ENCODE measurements at regions not wholly inside any gene's neighbourhood (a gene's known extent, or its start where the extent isn't known, plus 50 kb on each side); places are given as distances from the start of the nearest gene placed in this dataset.

DNA sequence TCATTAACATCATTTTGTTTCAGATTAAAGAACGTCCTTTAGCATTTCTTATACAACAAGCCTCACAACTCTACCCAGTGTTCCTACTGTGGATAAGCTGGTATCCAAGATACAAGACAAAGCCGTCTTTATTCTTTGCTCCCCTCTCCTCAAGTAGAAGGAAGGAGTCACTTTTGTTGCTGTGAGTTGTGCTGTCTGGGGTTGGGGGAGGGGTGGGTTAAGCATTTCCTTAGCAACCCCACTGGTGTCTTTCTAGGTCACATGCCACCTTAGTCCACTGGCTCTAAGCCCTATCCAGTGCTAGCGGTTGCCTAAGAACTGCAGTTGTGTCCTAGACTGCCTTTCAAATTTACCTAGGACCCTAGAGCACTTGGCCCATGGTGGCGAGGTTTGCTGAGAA, 155.6 kb upstream of the PIEZO2 start:
- Histone ChIP-seq H3K9me3 (ENCODE audit: control insufficient read depth, insufficient read depth, low read length) (no peaks in the 10 kb centered on the region), H3K4me3 (ENCODE audit: low read depth, low read length) (no peak overlapping the region), H3K9ac (ENCODE audit: low read depth, low read length) (no peak overlapping the region), H3K27me3 (ENCODE audit: control insufficient read depth, insufficient read depth, low read length) (no peaks in the 10 kb centered on the region), H3K4me1 (ENCODE audit: control insufficient read depth, insufficient read depth, low read length) (no peaks in the 10 kb centered on the region), H3K36me3 (ENCODE audit: control insufficient read depth, insufficient read depth, low read length) (no peaks in the 10 kb centered on the region)

DNA sequence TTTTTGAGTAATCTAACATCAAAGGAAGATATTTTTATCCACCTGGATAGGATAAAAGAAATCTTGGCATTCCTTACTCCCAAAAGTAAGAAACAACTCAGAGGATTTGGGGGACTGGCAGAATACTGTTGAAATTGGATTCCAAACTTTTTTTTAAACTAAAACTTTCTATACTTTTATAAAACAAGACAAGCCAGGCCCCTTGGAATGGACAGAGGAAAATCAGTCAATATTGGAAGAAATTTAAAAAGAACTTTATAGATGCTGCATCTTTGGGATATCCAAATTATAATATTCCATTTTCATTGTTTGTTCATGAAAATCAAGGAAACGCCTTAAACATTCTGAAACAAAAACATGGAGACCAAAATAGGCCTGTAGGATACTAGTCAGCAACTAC, 147.6 kb upstream of the PIEZO2 start:
- no peak overlapping the region for H3K4me3 ChIP-seq (ENCODE audit: low read depth, low read length)
- no peaks in the 10 kb centered on the region for H3K9me3 ChIP-seq (ENCODE audit: control insufficient read depth, insufficient read depth, low read length)
- H3K27me3 ChIP-seq (ENCODE audit: control insufficient read depth, insufficient read depth, low read length): no peaks in the 10 kb centered on the region
- H3K36me3 ChIP-seq (ENCODE audit: control insufficient read depth, insufficient read depth, low read length): no peaks in the 10 kb centered on the region
- no peak overlapping the region for H3K9ac ChIP-seq (ENCODE audit: low read depth, low read length)
- no peaks in the 10 kb centered on the region for H3K4me1 ChIP-seq (ENCODE audit: control insufficient read depth, insufficient read depth, low read length)

DNA sequence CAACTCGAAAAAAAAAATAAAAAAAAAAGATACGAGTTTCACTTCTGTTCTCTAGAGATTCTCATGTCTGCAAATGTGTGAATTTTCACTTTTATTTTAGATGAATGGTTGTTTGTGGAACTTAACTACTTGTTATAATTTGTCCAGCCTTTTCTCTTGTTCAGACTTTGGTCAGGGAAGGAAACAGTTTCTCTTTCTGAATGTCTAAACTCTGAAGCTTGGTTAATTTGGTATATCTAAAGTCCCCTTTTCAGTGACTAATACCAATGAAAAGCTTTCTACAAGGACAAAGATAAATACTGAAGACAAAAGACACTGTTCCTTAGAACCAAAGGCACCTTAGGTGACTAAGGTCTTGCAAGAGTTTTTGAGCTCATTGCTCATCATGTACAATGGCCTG, 144.4 kb upstream of the PIEZO2 start:
- Histone ChIP-seq H3K4me3 (ENCODE audit: low read depth, low read length) (no peak overlapping the region), H3K27me3 (ENCODE audit: control insufficient read depth, insufficient read depth, low read length) (no peaks in the 10 kb centered on the region), H3K9ac (ENCODE audit: low read depth, low read length) (no peak overlapping the region), H3K9me3 (ENCODE audit: control insufficient read depth, insufficient read depth, low read length) (no peaks in the 10 kb centered on the region), H3K36me3 (ENCODE audit: control insufficient read depth, insufficient read depth, low read length) (no peaks in the 10 kb centered on the region), H3K4me1 (ENCODE audit: control insufficient read depth, insufficient read depth, low read length) (no peaks in the 10 kb centered on the region)

DNA sequence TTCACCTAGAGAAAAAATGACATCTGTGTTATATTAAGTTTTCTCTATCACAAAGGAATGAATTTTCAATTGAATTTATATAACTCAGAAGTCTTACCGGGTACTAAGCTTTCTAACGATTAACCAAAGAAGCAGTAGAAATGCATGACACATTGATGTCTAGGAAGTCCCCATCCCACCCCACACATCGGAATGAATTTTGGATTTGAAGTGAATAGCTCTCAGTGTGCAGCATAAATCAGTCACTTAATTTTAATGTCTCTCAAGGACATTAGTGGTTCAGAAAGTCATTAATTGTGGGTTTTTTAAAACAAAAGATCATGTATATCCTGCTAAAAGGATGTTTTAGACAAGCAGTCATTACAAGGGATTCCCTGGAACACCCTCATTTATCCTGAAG, 141.4 kb upstream of the PIEZO2 start:
- Histone ChIP-seq H3K4me3 (ENCODE audit: low read depth, low read length) (no peak overlapping the region), H3K9me3 (ENCODE audit: control insufficient read depth, insufficient read depth, low read length) (no peaks in the 10 kb centered on the region), H3K4me1 (ENCODE audit: control insufficient read depth, insufficient read depth, low read length) (no peaks in the 10 kb centered on the region), H3K36me3 (ENCODE audit: control insufficient read depth, insufficient read depth, low read length) (no peaks in the 10 kb centered on the region), H3K27me3 (ENCODE audit: control insufficient read depth, insufficient read depth, low read length) (no peaks in the 10 kb centered on the region), H3K9ac (ENCODE audit: low read depth, low read length) (no peak overlapping the region)

DNA sequence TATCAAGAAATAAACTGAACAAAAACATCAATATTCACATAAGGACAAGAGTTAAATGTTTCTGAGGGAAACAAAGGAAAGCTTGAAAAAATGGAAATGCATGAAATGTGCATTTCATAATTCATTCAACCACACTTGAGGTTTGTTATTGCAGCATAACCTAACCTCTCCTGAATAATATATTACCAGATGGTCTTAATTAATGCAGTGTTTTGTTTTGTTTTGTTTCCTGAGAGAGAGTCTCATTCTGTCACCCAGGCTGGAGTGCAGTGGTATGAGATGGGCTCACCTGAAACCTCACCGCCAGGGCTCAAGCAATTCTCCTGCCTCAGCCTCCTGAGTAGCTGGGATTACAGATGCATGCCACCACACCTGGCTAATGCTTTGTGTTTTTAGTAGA, 139.9 kb upstream of the PIEZO2 start:
- Histone ChIP-seq H3K27me3 (ENCODE audit: control insufficient read depth, insufficient read depth, low read length) (no peaks in the 10 kb centered on the region), H3K9ac (ENCODE audit: low read depth, low read length) (no peak overlapping the region), H3K4me1 (ENCODE audit: control insufficient read depth, insufficient read depth, low read length) (no peaks in the 10 kb centered on the region), H3K9me3 (ENCODE audit: control insufficient read depth, insufficient read depth, low read length) (no peaks in the 10 kb centered on the region), H3K4me3 (ENCODE audit: low read depth, low read length) (no peak overlapping the region), H3K36me3 (ENCODE audit: control insufficient read depth, insufficient read depth, low read length) (no peaks in the 10 kb centered on the region)

DNA sequence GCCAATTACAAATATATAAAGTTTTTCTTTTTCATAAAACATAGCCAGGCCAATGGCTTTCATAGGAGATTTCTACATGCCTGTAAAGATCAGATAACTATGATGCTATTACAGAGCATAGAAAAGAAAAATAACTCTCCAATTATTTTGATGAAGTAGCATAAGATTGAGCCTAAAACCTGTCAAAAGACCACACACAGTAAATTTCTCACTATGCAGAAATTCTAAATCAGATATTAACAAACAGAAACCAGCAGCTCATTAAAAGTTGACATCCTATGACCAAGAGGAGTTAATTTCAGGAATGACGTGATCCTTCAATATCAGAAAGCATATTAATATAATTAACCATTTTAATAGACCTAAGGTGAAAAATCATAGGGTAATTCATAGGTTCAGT, 139.0 kb upstream of the PIEZO2 start:
- no peaks in the 10 kb centered on the region for H3K36me3 ChIP-seq (ENCODE audit: control insufficient read depth, insufficient read depth, low read length)
- H3K27me3 ChIP-seq (ENCODE audit: control insufficient read depth, insufficient read depth, low read length): no peaks in the 10 kb centered on the region
- no peaks in the 10 kb centered on the region for H3K4me1 ChIP-seq (ENCODE audit: control insufficient read depth, insufficient read depth, low read length)
- H3K9ac ChIP-seq (ENCODE audit: low read depth, low read length): no peak overlapping the region
- no peaks in the 10 kb centered on the region for H3K9me3 ChIP-seq (ENCODE audit: control insufficient read depth, insufficient read depth, low read length)
- no peak overlapping the region for H3K4me3 ChIP-seq (ENCODE audit: low read depth, low read length)

DNA sequence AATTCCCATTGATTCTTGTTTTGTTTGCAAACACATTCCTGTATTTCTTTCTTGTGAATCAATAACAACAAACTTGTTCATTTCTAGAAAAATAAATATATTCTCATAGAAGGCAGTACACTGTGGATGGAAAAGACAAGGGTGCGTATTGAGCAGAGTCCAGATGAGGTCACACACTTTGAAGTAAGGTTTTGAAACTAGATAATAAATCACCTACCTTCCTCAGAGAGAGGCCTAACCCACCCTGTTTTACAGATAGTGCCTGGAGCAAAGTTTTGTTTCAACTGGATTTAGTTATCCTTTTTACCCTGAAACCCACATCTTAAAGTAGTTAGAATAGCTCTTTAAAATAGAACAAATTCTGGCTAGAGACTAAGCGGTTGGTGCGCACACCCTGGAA, 137.1 kb upstream of the PIEZO2 start:
- Histone ChIP-seq H3K4me3 (ENCODE audit: low read depth, low read length) (no peak overlapping the region), H3K9ac (ENCODE audit: low read depth, low read length) (no peak overlapping the region), H3K36me3 (ENCODE audit: control insufficient read depth, insufficient read depth, low read length) (no peaks in the 10 kb centered on the region), H3K9me3 (ENCODE audit: control insufficient read depth, insufficient read depth, low read length) (no peaks in the 10 kb centered on the region), H3K27me3 (ENCODE audit: control insufficient read depth, insufficient read depth, low read length) (no peaks in the 10 kb centered on the region), H3K4me1 (ENCODE audit: control insufficient read depth, insufficient read depth, low read length) (no peaks in the 10 kb centered on the region)

DNA sequence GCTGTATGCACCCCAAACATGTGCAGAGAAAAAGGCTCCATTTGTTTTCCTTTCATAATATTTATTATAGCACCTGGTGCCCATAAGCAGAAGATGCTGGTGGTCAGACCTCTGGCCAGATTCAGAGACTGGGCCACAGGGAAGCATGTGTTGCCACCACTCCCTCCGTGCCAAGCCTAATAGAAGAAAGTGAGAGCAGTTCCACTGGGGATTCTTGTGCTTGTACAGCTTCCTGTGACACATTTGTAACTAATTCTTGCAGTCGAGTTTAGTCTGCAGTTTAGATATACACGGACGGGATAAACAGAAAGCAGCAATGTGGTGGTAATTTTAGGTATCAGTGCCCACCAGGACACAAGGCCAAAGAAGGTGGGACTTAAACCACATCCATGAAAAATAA, 135.4 kb upstream of the PIEZO2 start:
- Histone ChIP-seq H3K36me3 (ENCODE audit: control insufficient read depth, insufficient read depth, low read length) (no peaks in the 10 kb centered on the region), H3K4me3 (ENCODE audit: low read depth, low read length) (no peak overlapping the region), H3K4me1 (ENCODE audit: control insufficient read depth, insufficient read depth, low read length) (no peaks in the 10 kb centered on the region), H3K27me3 (ENCODE audit: control insufficient read depth, insufficient read depth, low read length) (no peaks in the 10 kb centered on the region), H3K9me3 (ENCODE audit: control insufficient read depth, insufficient read depth, low read length) (no peaks in the 10 kb centered on the region), H3K9ac (ENCODE audit: low read depth, low read length) (no peak overlapping the region)

DNA sequence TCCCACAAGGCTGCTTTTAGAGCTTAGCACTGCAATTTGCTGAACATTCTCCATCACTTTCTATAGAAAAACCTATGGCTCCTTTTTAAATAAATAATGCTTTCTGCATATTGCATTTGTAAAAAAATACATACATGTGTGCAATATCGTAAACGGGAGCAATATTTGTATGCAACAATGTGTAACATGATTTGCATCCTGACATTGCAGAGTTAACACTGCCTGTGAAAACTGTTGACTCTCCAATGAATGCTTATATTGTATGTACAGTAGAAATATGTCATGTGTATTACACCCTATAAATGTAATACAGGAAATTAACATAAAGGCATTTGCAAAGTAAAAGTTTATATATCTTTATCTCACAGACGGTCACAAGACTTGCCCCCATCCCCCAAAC, 135.0 kb upstream of the PIEZO2 start:
- Histone ChIP-seq H3K9ac (ENCODE audit: low read depth, low read length) (no peak overlapping the region), H3K9me3 (ENCODE audit: control insufficient read depth, insufficient read depth, low read length) (no peaks in the 10 kb centered on the region), H3K4me3 (ENCODE audit: low read depth, low read length) (no peak overlapping the region)

DNA sequence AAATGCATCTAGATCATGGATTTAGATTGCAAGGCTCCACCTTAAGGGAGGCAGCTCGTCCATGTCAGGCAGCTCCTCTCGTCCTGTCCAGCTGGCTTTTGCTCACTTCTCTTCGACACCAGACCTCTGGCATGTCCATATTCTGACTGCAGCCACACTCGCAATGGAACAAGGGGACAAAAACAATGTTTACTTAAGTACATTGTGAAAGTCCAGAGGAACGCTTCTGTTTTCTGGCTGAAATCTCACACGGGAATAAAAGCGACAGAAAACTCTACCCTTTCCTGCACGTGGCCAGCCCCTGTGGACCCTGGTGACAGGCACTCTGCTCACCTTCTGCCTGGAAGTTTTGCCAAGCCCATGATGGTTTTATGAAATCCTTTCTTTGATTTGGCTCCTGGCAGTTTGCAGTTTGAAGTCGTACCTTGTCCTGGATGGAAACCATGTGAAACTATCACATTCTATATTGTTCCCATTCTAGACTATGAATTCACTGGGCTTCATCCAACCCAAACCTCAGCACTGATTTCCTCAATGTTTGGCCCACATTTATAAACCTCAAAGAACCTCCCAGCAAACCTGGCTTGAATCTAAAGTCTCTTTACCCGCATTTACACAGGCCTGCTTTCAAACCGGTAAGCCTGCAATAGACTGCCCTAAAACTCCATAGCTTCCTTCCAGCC, 134.3 kb upstream of the PIEZO2 start:
- Histone ChIP-seq H3K9me3 (ENCODE audit: control insufficient read depth, insufficient read depth, low read length) (no peaks in the 10 kb centered on the region), H3K9ac (ENCODE audit: low read depth, low read length) (no peak overlapping the region), H3K27me3 (ENCODE audit: control insufficient read depth, insufficient read depth, low read length) (no peaks in the 10 kb centered on the region), H3K4me3 (ENCODE audit: low read depth, low read length) (no peak overlapping the region), H3K4me1 (ENCODE audit: control insufficient read depth, insufficient read depth, low read length) (no peaks in the 10 kb centered on the region), H3K36me3 (ENCODE audit: control insufficient read depth, insufficient read depth, low read length) (no peaks in the 10 kb centered on the region)

More for the DNA sequence above, 135.0 kb upstream of the PIEZO2 start:
- no peaks in the 10 kb centered on the region for H3K4me1 ChIP-seq (ENCODE audit: control insufficient read depth, insufficient read depth, low read length)
- no peaks in the 10 kb centered on the region for H3K27me3 ChIP-seq (ENCODE audit: control insufficient read depth, insufficient read depth, low read length)
- H3K36me3 ChIP-seq (ENCODE audit: control insufficient read depth, insufficient read depth, low read length): no peaks in the 10 kb centered on the region

DNA sequence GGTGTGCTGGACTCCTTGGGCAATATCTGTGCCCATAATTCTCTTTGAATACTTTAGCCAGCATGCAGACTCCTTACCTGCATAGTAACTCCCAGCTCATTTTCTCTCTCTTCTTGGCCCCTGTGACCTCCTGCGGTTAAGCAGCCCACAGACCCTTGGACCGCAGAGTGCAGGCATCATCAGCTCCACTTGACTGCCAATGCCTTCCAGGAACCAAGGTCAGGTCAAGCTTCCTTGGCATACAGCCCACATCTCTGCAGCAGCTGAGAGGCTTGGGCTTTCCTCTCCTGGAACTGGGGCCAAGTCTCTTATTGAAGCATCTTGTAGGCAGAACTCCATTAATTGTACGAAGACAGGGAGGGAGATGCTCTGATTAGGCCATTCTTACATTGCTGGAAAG, 130.1 kb upstream of the PIEZO2 start:
- H3K27me3 ChIP-seq (ENCODE audit: control insufficient read depth, insufficient read depth, low read length): no peaks in the 10 kb centered on the region
- no peaks in the 10 kb centered on the region for H3K9me3 ChIP-seq (ENCODE audit: control insufficient read depth, insufficient read depth, low read length)
- H3K9ac ChIP-seq (ENCODE audit: low read depth, low read length): no peak overlapping the region
- no peaks in the 10 kb centered on the region for H3K36me3 ChIP-seq (ENCODE audit: control insufficient read depth, insufficient read depth, low read length)
- no peaks in the 10 kb centered on the region for H3K4me1 ChIP-seq (ENCODE audit: control insufficient read depth, insufficient read depth, low read length)
- H3K4me3 ChIP-seq (ENCODE audit: low read depth, low read length): no peak overlapping the region

DNA sequence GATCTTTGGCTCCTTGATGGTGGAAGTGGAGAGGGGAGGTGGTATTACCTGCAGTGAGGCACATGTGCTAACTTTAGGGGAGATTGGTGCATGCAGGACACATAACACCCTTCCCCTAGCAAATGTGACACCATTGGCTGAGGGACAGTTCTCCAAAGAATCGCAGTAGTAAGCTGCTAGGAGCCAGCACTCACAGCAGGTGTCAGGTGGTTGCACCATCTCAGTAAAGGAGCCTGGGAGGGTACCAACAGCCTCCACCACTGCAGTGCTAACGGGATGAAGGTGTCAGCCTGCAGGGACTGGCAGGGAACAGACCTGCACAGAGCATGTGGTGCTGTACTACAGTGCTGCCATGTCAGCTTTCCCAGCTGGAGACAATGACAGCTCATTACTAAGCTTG, 127.3 kb upstream of the PIEZO2 start:
- H3K9me3 ChIP-seq (ENCODE audit: control insufficient read depth, insufficient read depth, low read length): no peaks in the 10 kb centered on the region
- H3K27me3 ChIP-seq (ENCODE audit: control insufficient read depth, insufficient read depth, low read length): no peaks in the 10 kb centered on the region
- no peak overlapping the region for H3K4me3 ChIP-seq (ENCODE audit: low read depth, low read length)
- H3K36me3 ChIP-seq (ENCODE audit: control insufficient read depth, insufficient read depth, low read length): no peaks in the 10 kb centered on the region
- H3K4me1 ChIP-seq (ENCODE audit: control insufficient read depth, insufficient read depth, low read length): no peaks in the 10 kb centered on the region
- H3K9ac ChIP-seq (ENCODE audit: low read depth, low read length): no peak overlapping the region

Data from iPS-15b (cell line).